Activated naive CD8-positive, alpha-beta T cell treated with anti-CD3 and anti-CD28 coated beads, Interleukin-2, amount 50 U/mL, for 16 hours (primary cell): ENCODE measurements at regions not wholly inside any gene's neighbourhood (a gene's known extent, or its start where the extent isn't known, plus 50 kb on each side); places are given as distances from the start of the nearest gene placed in this dataset.

Experiments used
- DNase-seq: peaks from one replicate; pipeline ENCODE4 v3.0.0-alpha.2; 2020; ENCODE audit warnings: low read depth, low spot score

DNA sequence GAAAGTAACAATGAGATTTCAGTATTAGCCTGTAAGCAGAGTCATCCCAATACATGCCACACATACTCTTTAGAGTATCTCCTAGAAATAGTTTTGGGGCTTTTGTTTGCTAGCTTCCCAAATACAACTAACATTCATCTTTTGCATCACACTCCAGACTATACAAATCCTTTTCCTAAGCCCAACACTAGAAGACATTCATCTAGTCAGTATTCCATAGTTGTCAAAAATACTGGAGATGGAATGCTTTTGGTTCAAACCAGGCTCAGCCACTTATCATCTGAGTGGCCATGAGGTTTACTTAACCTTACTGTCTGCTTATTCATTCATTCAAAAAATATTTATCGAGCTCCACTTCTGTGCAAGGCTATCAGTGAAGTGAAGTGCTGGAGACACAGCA lies 205.1 kb upstream of the SGCD start:
- no peak for DNase-seq

DNA sequence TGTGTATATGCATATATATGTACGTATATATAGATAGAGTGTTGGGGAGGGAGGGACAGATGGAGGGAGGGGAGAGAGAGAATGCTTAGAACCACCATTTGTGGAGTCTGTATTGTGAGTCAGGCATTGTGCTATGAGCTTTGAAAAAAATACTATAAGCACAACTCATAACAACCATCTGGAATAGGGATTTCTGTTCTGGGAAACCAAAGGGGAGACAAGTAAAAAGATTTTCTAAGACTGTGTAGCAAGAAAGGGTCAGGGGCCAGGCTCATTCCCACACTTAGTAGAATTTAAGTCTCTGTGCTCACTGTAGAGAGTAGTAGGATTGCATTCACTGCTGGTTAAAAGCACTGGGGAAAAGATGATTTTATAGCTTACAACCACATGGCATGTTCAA lies 202.3 kb upstream of the SGCD start:
- no peak for DNase-seq

DNA sequence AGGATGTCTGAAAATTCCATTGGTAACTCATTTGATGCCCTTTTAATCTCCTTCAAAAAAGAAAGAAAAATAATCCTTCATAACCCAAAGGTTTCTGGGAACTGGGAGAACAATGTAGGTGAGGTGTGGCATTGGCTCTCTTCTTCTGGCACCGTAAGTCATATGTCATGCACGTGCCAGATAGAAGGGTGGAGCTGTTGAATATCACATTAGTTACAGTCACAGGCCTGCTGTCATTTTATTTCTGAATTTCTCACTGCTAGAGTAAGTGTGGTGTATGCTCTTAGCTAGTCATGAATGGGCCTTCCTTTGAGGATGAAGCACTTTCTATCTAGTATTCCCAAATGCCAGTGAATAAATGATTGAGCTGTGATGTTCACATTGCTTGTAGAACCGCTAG lies 201.8 kb upstream of the SGCD start:
- no peak for DNase-seq

DNA sequence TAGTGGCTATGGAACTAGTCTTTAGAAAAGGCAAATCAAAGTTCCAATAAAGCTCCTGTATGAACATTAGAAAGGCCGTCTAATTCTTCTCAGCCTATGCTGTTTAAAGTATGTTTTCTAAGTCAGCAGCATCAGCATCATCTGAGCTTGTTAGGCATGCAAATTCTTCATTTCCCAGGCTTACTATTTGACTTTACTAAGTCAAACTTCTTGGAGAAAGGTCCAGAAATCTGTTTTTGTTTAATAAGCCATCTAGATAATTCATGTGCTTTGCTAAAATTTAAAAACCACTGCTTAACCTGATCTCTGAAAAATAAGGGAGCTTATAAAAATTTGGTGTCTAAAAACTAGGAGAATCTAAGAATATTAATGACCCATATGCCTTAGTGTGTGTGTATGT lies 200.2 kb upstream of the SGCD start:
- DNase-seq = no peak

DNA sequence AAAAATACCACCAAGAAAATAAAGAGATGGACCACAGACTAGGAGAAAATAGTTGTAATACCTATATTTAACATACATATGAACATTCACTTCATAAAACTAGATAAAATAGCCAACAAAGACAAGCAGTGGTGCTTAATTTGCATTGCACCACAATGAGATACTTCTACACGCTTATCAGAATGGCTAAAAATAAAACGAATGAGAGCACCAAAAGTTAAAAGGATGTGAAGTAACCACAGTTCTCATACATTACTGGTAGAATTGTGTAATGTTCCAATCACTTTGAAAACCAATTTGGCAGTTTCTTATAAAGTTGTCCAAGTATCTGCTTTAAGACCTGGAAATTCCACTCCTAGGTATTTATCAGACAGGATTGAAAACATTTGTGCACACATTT lies 198.9 kb upstream of the SGCD start:
- DNase-seq = no peak

DNA sequence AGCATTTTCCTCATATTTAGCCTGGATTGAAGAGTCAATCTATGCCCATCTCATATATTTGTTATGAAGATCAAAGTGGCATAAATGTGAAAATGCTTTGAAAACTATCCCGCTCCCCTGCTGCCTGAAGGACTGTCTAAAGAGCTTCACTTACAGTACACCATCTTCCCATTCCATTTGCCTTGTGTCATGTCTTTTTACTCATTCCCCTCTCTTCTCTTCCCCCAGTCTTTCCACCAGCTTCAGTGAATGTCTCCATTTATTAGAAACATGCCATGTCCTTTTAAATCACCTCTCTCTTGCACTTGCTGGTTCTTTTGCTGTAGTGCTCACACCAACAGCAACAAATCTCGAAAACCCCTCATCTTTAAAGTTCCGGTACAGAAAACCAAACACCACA lies 192.7 kb upstream of the SGCD start:
- no peak for DNase-seq

DNA sequence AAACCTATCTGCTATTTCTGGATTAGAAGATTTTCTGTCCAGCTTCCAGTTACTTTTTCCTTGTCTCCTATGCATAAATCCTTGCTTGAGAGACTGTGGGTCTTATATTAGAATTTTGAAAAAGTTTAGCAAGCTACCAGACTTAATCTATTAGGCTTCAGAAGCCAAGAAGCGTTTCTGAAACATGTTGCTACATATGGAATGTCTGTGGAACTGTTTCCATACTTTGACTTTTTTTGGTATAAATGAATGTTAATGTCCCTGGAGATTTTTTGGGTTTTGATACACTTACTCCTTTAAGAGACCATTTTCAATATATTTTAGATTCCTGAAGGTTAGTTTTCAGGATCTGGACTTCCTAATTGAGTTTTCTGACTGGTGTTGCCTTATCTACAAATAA lies 191.4 kb upstream of the SGCD start:
- no peak for DNase-seq

DNA sequence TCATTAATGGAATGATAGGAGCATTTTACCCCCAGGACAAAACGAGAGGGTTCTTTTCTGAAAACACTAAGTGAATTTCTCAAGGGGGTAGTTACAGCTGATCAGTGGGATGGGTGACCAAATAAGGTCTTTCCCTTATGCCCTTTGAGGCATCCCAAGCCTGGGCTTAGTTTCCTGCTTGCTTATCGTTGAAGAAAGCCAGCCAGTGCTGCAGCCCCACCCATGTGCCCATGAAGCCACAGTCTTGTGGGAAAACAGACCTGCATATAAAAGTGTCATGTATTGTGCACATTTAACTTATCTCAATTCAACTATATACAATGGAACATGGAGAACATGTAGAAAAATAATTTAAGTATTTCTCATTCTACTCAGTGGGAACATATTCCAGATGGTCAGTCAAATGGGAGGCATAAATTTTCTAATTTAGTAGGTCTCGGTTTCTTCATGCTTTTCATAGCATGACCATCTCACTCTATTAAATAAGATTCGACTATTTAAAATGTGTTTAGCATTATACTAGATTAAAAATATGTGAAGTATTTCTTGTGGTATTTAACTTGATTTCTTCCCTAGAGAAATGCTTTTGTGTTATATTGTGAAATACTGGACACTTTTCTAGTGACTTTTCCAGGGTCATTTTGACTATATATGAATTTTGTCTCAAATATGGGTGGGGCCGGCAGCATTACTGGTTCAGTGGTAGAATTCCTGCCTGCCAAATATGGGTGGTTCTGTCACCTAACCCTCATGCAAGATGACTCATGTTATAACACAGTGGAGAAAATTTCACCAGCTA lies 189.7 kb upstream of the SGCD start:
- DNase-seq = no peak

DNA sequence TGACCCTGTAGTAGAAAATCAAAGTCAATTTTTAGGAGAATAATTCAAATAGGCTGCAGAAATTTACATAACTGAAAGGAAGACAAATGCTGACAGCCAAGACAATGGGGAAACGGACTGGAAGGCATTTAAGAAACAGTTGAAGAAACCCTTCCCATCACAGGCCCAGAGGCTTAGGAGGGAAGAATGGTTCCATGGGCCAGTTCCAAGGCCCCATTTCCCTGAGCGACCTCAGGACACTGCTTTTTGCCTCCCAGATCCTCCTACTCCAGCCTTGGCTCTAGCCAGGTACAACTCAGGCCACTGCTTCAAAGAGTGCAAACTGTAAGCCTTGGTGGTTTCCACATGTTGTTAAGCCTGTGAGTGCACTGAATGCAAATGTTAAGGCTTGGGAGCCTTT lies 184.1 kb upstream of the SGCD start:
- no peak for DNase-seq

DNA sequence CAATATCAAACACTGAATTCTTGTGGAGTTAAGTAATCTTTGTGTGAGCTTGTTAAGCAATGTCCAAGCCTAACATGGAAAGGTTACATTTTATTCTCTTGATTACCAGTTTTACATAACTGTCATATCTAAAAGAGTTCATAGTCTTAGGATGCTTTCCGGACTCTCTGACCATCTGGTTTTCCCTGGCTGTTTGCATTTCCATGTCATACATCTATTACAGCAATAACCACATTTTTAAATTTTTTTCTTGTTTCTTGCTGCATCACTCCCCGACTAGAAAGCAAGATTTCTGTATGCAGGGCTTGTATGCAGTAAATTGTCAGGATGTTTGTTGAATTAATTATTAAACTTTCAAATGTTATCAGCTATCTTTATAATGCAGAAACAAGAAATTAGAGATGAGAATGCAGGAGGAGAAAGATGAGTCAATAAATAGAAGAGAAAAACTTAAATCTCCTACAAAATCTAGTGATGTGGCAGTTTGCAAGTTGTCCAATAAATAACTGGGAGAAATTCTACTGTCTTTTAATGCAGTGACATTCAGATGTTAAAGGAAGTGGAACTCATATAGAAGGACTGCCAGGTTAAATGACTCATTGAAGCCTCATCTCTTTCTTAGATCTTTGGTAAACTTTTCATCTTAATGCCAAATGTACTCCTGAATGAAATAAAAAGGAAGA lies 179.6 kb upstream of the SGCD start:
- no peak for DNase-seq

DNA sequence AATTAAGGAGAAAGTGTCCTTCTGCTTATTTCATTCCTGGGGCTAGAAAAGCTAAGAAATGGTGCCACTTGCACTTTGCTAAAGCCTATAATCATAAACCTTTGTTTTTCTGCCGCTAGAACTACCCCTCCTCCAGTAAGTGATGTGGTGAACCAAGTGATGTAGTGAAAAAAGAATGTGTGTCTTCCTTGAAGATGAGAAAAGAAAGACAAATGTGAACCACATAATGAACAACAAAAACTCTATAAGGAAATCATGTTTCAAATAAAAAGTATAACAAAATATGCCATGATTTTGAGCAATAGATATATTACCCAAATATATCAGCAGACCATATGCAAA lies 179.0 kb upstream of the SGCD start:
- no peak for DNase-seq

DNA sequence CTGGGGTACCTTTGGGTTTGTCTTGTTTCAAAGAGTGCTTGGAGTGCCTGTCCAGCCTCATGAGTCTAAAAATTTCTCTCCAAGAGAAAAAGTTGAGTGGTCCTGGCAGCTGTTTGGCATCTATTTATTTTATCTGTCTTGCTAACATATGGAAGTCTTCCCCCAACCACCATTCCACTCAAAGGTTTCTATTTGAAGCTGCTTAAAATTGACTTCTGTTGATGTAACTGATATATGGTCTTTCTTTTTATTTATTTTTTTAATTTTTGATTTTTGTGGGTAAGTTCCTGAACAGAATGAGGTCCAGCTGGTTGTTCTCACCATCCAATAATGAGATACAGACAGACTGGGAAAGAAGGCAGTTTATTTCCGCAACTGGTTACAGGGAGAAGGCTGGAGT lies 178.7 kb upstream of the SGCD start:
- DNase-seq = no peak

DNA sequence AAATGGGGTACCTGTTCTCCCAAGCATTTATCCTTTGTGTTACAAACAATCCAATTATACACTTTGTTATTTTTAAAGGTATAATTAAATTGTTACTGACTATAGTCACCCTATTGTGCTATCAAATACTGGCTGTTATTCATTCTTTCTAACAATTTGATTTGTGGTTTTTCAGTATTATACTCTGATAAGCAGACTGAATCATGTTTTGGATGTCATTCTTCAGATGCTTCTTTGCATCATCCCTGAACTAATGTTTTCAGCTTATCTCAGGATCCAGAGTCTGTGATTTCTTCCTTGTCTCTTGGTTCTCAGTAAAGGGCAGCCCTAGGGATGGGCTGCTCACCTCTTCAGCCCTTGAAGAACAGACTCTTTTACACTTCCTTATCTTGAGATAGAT lies 177.8 kb upstream of the SGCD start:
- DNase-seq = no peak

DNA sequence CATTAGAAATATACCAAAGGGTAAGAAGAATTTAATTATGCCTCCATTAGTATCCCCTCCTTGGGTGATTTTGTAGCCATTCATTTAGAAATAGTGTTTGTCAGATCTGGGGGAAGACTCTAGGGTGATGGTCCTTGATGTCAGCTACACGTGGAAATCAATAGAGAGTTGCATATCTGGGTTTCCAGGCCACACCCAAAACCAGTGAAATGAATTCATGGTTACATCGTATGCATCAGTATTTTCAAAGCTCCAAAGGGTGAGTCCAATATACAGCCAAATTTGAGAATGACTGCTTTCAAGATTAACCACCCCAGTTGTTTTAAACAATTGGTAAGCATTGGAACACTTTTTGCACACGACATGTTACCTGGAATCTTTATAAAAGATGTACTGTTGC lies 173.4 kb upstream of the SGCD start:
- no peak for DNase-seq

DNA sequence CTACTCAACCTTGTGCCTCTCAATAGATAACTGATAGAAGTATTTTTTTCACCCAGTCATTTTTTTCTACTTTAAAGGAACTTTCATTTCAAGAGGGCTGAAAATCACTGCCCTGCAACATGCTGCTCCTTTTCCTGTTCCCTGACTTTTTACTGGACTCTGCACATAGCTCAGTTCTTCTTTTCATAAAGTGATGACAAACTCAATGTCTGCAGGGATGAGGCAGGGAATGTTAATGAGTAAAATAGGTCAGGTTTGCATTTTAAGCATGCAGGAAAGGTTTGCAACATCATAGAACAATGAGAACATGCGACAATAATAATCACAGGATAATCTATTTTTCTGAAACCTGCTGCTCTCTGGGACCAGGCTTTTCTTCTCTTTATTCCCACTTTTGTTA lies 172.2 kb upstream of the SGCD start:
- DNase-seq = no peak

DNA sequence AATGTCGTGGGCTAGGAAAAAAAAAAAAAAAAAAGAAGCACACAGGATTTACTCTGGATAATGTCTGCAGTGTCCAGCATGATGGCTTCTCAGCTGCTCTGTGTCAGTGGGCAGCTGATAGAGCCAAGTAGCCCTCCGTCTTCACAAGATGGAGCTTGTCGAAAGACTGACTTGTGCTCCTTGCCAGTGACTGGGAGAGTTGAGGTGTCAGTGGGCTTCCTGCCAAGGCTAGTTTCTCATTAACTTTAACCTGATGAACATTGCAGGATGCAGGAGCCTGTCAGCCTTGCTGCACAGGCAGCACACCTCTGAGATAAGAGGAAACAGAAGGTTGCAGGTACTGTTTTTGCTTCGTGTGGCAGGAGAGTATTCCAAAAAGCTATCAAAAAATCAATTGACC lies 171.4 kb upstream of the SGCD start:
- DNase-seq = no peak

DNA sequence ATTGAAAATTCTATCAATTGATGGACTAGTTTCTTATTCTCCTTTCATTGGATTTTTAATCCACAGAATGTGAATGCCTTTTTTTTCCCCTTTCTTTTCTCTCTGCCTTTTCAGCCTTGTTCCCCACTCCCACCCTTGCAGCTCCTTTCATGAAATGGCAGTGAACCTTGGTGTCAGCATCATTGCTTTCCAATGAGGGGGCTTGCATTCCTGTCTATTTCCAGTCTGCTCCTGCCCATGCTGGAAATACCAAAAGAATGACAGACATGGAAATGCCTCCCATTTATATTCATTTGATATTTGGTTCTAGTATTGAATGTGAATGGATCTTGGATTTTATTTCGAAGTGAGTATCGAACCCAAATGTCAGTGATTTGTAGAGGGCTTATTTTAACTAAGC lies 162.7 kb upstream of the SGCD start:
- DNase-seq = no peak

DNA sequence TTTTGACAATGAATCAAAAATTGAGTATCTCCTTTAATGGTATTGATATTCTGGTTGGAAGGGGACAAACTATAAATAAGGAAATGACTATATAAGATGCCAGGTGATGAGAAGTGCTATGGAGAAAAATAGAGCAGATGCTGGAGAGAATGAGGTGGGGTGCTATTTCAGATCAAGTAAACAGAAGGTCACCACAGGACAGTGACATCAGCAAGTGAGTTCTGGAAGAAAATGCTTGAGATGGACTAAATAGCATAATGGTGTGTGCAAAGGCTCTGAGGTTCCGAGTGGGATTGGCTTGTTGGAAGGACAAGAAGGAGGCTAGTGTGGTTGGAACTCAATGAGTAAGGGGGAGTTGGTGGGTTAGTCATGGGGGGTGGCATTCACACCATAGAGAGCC lies 157.5 kb upstream of the SGCD start:
- no peak for DNase-seq

DNA sequence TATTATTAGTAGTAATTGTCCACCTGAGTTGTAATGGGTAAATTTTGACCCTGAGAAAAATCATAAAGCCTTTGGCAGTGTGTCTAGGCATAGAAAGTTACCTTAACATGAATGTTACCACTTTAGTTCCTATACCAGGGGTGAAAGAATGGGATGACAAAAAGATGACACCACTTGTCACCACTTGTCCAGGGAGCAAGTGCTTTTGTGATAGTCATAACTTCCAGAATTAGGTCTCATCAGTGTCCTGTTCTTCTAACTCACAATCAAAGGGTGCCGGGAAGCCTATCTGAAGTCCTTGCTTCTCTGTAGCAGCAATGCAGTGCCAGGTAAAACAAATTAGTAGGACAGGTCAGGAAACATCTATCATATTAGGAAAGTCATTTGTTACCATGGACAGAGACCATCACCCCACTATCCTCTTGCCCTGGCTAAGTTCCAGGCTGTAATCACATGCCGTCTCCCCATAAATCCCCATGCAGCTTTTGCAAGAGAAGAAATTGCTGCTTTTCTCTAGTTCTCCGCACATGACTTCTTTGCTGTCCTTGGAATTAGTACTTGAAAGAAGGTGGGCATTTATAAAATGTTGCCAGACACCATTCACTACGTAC lies 156.5 kb upstream of the SGCD start:
- DNase-seq = no peak

DNA sequence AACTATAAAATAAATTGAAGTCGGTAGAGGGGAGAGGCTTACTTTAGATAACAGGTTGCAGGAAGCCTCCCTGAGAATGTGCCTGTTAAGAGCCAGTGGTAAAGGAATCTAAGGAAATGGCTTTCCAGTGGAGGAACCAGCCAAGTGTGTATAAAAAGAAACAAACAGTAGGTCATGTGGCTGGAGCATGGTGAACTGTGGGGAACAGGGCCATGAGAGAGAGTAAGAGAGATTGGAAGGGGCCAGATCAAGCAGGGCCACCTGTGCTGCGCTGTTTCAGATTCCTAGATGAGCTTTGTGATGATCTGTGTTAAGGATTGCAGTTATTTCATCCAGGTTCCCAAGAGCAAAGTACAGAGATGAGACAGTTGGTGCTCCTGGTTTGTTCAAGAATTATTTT lies 152.7 kb upstream of the SGCD start:
- DNase-seq = no peak

DNA sequence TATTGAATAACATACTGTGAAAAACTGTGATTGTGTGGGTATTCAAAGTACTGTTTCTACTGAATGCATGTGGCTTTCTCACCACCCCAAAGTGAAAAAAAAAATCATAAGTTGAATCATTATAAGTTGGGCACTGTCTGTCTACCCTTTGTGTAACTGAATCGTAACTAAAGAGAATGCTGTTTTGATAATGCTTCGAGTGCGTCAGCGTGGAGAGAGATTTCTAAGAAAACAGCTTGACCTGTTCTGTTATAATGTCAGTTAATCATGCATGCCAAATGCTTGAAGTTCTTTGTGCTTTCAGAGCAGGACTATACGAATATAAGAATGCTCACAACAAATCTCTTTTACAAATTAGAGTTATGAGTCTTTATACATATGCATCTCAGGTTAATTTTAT lies 148.8 kb upstream of the SGCD start:
- no peak for DNase-seq

DNA sequence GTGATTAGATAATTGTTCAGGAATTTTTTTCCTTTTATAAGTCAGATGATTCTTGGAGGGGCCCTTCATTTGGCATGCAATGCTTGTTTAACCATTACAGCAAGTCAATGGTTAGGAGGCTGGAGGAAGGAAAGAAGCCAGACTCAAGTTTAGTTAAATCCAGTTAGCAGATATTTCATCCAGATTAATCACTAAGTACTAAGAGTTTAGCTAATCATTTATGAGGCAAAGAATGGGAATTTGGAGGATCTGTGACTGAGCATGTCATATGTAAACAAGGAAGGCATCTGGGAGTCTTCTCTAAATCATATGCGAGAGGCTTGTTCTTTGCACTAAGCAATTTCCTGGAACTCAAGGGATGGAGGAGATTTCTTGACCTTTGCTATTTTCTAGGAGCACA lies 145.3 kb upstream of the SGCD start:
- no peak for DNase-seq
